ENCODE measurements at regions not wholly inside any gene's neighbourhood (a gene's known extent, or its start where the extent isn't known, plus 50 kb on each side); places are given as distances from the start of the nearest gene placed in this dataset.

GRCh38 chr1:216924732-216925131 lies 201.5 kb upstream of the ESRRG start:
- 40 to 50% methylated on average over 2 to 4 of the region's 4 CpGs for WGBS, 2 donors (ENCODE audit: low coverage in 1 of 2)
- Histone ChIP-seq H3K9me3 (no peaks in the 10 kb centered on the region), H3K27me3 (no peaks in the 10 kb centered on the region), H3K4me3 (no peak overlapping the region), H3K27ac (no peak overlapping the region), H3K4me1 (no peaks in the 10 kb centered on the region), H3K36me3 (no peaks in the 10 kb centered on the region)
- intact Hi-C loops (cut with DNase I; ENCODE audit: low total_unique reads), result no loop called here
- in situ Hi-C loops (cut with MboI; ENCODE audit: low pct_ligation_motif_present in 1 of 4, low pct_unique_long_range_greater_than_20kb in 1 of 4, low sequenced_read_pairs in 3 of 4), result no loop called here
- TF ChIP-seq CTCF (IDR thresholded peaks at IDR 0.05) (no peak), POLR2AphosphoS5 (IDR thresholded peaks at IDR 0.05) (no peak), POLR2A (IDR thresholded peaks at IDR 0.05) (no peak), EP300 (IDR thresholded peaks at IDR 0.05; ENCODE audit: low read depth) (no peak)
- no peak for DNase-seq

GRCh38 chr1:216923601-216924000 lies 200.4 kb upstream of the ESRRG start:
- no peak for TF ChIP-seq POLR2AphosphoS5 (IDR thresholded peaks at IDR 0.05)
- no peak for TF ChIP-seq CTCF (IDR thresholded peaks at IDR 0.05)
- TF ChIP-seq POLR2A (IDR thresholded peaks at IDR 0.05), result no peak
- no peak for TF ChIP-seq EP300 (IDR thresholded peaks at IDR 0.05; ENCODE audit: low read depth)
- H3K27ac ChIP-seq, result no peak overlapping the region
- intact Hi-C loops (cut with DNase I; ENCODE audit: low total_unique reads), result no loop called here
- no peak overlapping the region for H3K4me3 ChIP-seq
- DNase-seq, result no peak
- H3K36me3 ChIP-seq, result no peaks in the 10 kb centered on the region
- no peaks in the 10 kb centered on the region for H3K4me1 ChIP-seq
- no peaks in the 10 kb centered on the region for H3K9me3 ChIP-seq
- H3K27me3 ChIP-seq, result no peaks in the 10 kb centered on the region
- 90 to 92% methylated on average over 5 of the region's 5 CpGs for WGBS, 2 donors (ENCODE audit: low coverage in 1 of 2)
- in situ Hi-C loops (cut with MboI; ENCODE audit: low pct_ligation_motif_present in 1 of 4, low pct_unique_long_range_greater_than_20kb in 1 of 4, low sequenced_read_pairs in 3 of 4), result no loop called here

- H3K27me3 ChIP-seq, result no peaks in the 10 kb centered on the region
- H3K36me3 ChIP-seq, result no peaks in the 10 kb centered on the region
- no peaks in the 10 kb centered on the region for H3K4me1 ChIP-seq
- intact Hi-C loops (cut with DNase I; ENCODE audit: low total_unique reads) (no loop called here), in situ Hi-C loops (cut with MboI; ENCODE audit: low pct_ligation_motif_present in 1 of 4, low pct_unique_long_range_greater_than_20kb in 1 of 4, low sequenced_read_pairs in 3 of 4) (no loop called here)
- no peak overlapping the region for H3K27ac ChIP-seq
- WGBS, 2 donors (ENCODE audit: low coverage in 1 of 2), result 75 to 96% methylated on average over 2 of the region's 2 CpGs
- DNase-seq, result no peak
- TF ChIP-seq EP300 (IDR thresholded peaks at IDR 0.05; ENCODE audit: low read depth), result no peak
- TF ChIP-seq POLR2AphosphoS5 (IDR thresholded peaks at IDR 0.05), result no peak
- TF ChIP-seq CTCF (IDR thresholded peaks at IDR 0.05), result no peak
- no peak for TF ChIP-seq POLR2A (IDR thresholded peaks at IDR 0.05)
- H3K4me3 ChIP-seq, result no peak overlapping the region
- no peaks in the 10 kb centered on the region for H3K9me3 ChIP-seq
Measured at GRCh38 chr1:216922406-216922805, 199.2 kb upstream of the ESRRG start.

GRCh38 chr1:216921866-216922265 lies 198.6 kb upstream of the ESRRG start:
- intact Hi-C loops (cut with DNase I; ENCODE audit: low total_unique reads), result no loop called here
- no peak overlapping the region for H3K4me3 ChIP-seq
- H3K27me3 ChIP-seq, result no peaks in the 10 kb centered on the region
- H3K9me3 ChIP-seq, result no peaks in the 10 kb centered on the region
- no peak for DNase-seq
- in situ Hi-C loops (cut with MboI; ENCODE audit: low pct_ligation_motif_present in 1 of 4, low pct_unique_long_range_greater_than_20kb in 1 of 4, low sequenced_read_pairs in 3 of 4), result no loop called here
- 98 to 100% methylated on average over 1 to 3 of the region's 3 CpGs for WGBS, 2 donors (ENCODE audit: low coverage in 1 of 2)
- TF ChIP-seq POLR2AphosphoS5 (IDR thresholded peaks at IDR 0.05) (no peak), EP300 (IDR thresholded peaks at IDR 0.05; ENCODE audit: low read depth) (no peak), CTCF (IDR thresholded peaks at IDR 0.05) (no peak), POLR2A (IDR thresholded peaks at IDR 0.05) (no peak)
- no peaks in the 10 kb centered on the region for H3K36me3 ChIP-seq
- no peak overlapping the region for H3K27ac ChIP-seq
- no peaks in the 10 kb centered on the region for H3K4me1 ChIP-seq
